LHCN-M2 (cell line): ENCODE measurements at regions not wholly inside any gene's neighbourhood (a gene's known extent, or its start where the extent isn't known, plus 50 kb on each side); places are given as distances from the start of the nearest gene placed in this dataset.
"Not testable (repeated sequence)": the region's sequence is repeated elsewhere in the genome, so short reads cannot be mapped to it uniquely, and the experiment has no call there.

ENCODE experiments used
- DNase-seq: peaks from one replicate; pipeline ENCODE4 v3.0.0-alpha.2; 2012; ENCODE audit warnings: low read depth

GRCh38 chr12:83613586-83614110 is 926.9 kb downstream of the TMTC2 start:
- DNase-seq, result no peak

- no peak for DNase-seq
Observed at GRCh38 chr12:83603106-83603505, 916.4 kb downstream of the TMTC2 start.

- DNase-seq, result no peak
Observed at GRCh38 chr12:83575326-83575725, 888.6 kb downstream of the TMTC2 start.

- no peak for DNase-seq
Observed at GRCh38 chr12:83574142-83574541, 887.4 kb downstream of the TMTC2 start.

GRCh38 chr12:83573671-83574070 is 887.0 kb downstream of the TMTC2 start:
- no peak for DNase-seq

- no peak for DNase-seq
Observed at GRCh38 chr12:83559650-83560049, 872.9 kb downstream of the TMTC2 start.

- not testable (repeated sequence) for DNase-seq
Observed at GRCh38 chr12:83556040-83556439, 869.3 kb downstream of the TMTC2 start.

GRCh38 chr12:83541446-83541845 is 854.7 kb downstream of the TMTC2 start:
- no peak for DNase-seq

GRCh38 chr12:83538361-83538965 is 851.8 kb downstream of the TMTC2 start:
- DNase-seq, result no peak

GRCh38 chr12:83537428-83538053 is 850.8 kb downstream of the TMTC2 start:
- DNase-seq, result no peak

GRCh38 chr12:83536496-83536895 is 849.8 kb downstream of the TMTC2 start:
- DNase-seq, result no peak

- no peak for DNase-seq
Observed at GRCh38 chr12:83528571-83528970, 841.9 kb downstream of the TMTC2 start.

GRCh38 chr12:83527810-83528209 is 841.1 kb downstream of the TMTC2 start:
- no peak for DNase-seq

- no peak for DNase-seq
Observed at GRCh38 chr12:83515306-83516026, 828.8 kb downstream of the TMTC2 start.

- DNase-seq, result no peak
Observed at GRCh38 chr12:83514372-83514771, 827.7 kb downstream of the TMTC2 start.

- DNase-seq, result no peak
Observed at GRCh38 chr12:83506841-83507240, 820.1 kb downstream of the TMTC2 start.

GRCh38 chr12:83505586-83505985 is 818.9 kb downstream of the TMTC2 start:
- DNase-seq, result no peak

GRCh38 chr12:83499894-83500293 is 813.2 kb downstream of the TMTC2 start:
- DNase-seq, result not testable (repeated sequence)

- no peak for DNase-seq
Observed at GRCh38 chr12:83477696-83478095, 791.0 kb downstream of the TMTC2 start.

- no peak for DNase-seq
Observed at GRCh38 chr12:83476695-83477690, 790.3 kb downstream of the TMTC2 start.

GRCh38 chr12:83476006-83476405 is 789.3 kb downstream of the TMTC2 start:
- no peak for DNase-seq
